GM12874 (cell line): ENCODE measurements at regions not wholly inside any gene's neighbourhood (a gene's known extent, or its start where the extent isn't known, plus 50 kb on each side); places are given as distances from the start of the nearest gene placed in this dataset.

Experiments
- TF ChIP-seq, protein P1 (sequence below): IDR thresholded peaks from 2 replicates; pipeline ENCODE4 v1.5.1; 2011; ENCODE audit warnings: low read depth, mild to moderate bottlenecking, control low read depth, low read length, moderate library complexity; ENCODE audit not compliant: insufficient read depth

DNA sequence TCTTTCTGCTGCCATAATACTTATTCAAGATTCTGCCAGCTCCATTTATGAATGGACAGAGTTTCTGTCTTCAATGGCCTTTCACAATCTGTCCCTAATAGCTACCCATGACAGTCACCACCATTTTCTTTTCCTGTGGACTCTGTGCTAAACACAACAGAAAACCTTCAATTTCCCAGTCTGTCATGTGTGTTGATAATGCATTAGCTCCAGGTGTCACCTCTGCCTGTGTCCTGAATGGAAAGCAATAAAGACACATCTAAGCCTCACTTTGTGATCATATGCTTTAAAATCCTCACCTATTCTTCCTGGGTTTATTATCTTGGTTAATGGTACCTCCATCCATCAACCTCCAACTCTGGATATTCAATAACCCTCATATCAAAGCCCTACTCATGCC is 772.2 kb downstream of the DCDC2C start:
- TF ChIP-seq, protein P1, sequence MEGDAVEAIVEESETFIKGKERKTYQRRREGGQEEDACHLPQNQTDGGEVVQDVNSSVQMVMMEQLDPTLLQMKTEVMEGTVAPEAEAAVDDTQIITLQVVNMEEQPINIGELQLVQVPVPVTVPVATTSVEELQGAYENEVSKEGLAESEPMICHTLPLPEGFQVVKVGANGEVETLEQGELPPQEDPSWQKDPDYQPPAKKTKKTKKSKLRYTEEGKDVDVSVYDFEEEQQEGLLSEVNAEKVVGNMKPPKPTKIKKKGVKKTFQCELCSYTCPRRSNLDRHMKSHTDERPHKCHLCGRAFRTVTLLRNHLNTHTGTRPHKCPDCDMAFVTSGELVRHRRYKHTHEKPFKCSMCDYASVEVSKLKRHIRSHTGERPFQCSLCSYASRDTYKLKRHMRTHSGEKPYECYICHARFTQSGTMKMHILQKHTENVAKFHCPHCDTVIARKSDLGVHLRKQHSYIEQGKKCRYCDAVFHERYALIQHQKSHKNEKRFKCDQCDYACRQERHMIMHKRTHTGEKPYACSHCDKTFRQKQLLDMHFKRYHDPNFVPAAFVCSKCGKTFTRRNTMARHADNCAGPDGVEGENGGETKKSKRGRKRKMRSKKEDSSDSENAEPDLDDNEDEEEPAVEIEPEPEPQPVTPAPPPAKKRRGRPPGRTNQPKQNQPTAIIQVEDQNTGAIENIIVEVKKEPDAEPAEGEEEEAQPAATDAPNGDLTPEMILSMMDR, result no peak

DNA sequence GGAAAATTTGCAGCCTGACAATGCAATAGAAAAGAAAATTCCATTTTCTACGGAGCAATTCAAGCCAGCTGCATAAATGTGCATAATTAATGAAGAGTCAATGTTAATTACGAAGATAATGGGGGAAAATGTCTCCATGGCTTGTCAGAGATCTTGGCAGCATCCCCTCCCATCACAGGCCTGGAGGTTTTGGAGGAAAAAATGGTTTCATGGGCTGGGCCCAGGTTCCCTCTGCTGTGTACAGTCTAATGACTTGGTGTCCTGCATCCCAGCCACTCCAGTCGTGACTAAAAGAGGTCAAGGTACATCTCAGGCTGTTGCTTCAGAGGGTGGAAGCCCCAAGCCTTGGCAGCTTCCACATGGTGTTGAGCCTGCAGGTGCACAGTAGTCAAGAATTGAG is 779.7 kb downstream of the DCDC2C start:
- TF ChIP-seq, protein P1, result no peak

- TF ChIP-seq, protein P1, result no peak
These were observed 783.6 kb downstream of the DCDC2C start for GRCh38 chr2:4486971-4487370.

GRCh38 chr2:4499316-4500030 is 796.1 kb downstream of the DCDC2C start:
- TF ChIP-seq, protein P1, result no peak

GRCh38 chr2:4501525-4501924 is 798.1 kb downstream of the DCDC2C start:
- TF ChIP-seq, protein P1, result no peak

- TF ChIP-seq, protein P1, result no peak
These were observed 799.0 kb downstream of the DCDC2C start for GRCh38 chr2:4502230-4502843.

- TF ChIP-seq, protein P1, result no peak
These were observed 804.3 kb downstream of the DCDC2C start for GRCh38 chr2:4507661-4508060.
